ENCODE measurements at regions not wholly inside any gene's neighbourhood (a gene's known extent, or its start where the extent isn't known, plus 50 kb on each side); places are given as distances from the start of the nearest gene placed in this dataset.

- H3K4me3 ChIP-seq (ENCODE audit: low read depth in 1 of 3, low read length in 3 of 3): no peak overlapping the region
- DNase-seq (ENCODE audit: low spot score): no peak
- WGBS: 94% methylated on average over 4 of the region's 4 CpGs
Observed at GRCh38 chr1:58063095-58063494, 483.4 kb downstream of the OMA1 start.

GRCh38 chr1:58062635-58063034, 483.9 kb downstream of the OMA1 start:
- DNase-seq (ENCODE audit: low spot score): no peak
- no peak overlapping the region for H3K27ac ChIP-seq (ENCODE audit: low read depth in 1 of 2, low read length in 2 of 2)
- H3K36me3 ChIP-seq (ENCODE audit: control insufficient read depth in 4 of 4, insufficient read depth in 3 of 4, low read depth in 1 of 4, low read length in 3 of 4): no peaks in the 10 kb centered on the region
- no peak overlapping the region for H3K4me3 ChIP-seq (ENCODE audit: low read depth in 1 of 3, low read length in 3 of 3)
- WGBS: 93% methylated on average over 4 of the region's 4 CpGs
- H3K9ac ChIP-seq (ENCODE audit: low read depth in 1 of 2, low read length in 2 of 2): no peak overlapping the region
- TF ChIP-seq TAF1 (conservative IDR thresholded peaks at IDR 0.05) (no peak), RAD21 (IDR thresholded peaks at IDR 0.05) (no peak), HNF4G (IDR thresholded peaks at IDR 0.05) (no peak), YY1 (IDR thresholded peaks at IDR 0.05) (no peak), EGR1 (IDR thresholded peaks at IDR 0.05; ENCODE audit: low read depth in 2 of 2) (no peak), JUND (IDR thresholded peaks at IDR 0.05) (no peak), HNF4A (conservative IDR thresholded peaks at IDR 0.05) (no peak), FOXA1 (IDR thresholded peaks at IDR 0.05) (no peak), RXRA (IDR thresholded peaks at IDR 0.05) (no peak), NR2F2 (IDR thresholded peaks at IDR 0.05) (no peak), GABPA (IDR thresholded peaks at IDR 0.05 in 1 of 2, conservative IDR thresholded peaks at IDR 0.05 in 1 of 2) (no peak), SP1 (IDR thresholded peaks at IDR 0.05) (no peak)
- TF ChIP-seq, protein P1, sequence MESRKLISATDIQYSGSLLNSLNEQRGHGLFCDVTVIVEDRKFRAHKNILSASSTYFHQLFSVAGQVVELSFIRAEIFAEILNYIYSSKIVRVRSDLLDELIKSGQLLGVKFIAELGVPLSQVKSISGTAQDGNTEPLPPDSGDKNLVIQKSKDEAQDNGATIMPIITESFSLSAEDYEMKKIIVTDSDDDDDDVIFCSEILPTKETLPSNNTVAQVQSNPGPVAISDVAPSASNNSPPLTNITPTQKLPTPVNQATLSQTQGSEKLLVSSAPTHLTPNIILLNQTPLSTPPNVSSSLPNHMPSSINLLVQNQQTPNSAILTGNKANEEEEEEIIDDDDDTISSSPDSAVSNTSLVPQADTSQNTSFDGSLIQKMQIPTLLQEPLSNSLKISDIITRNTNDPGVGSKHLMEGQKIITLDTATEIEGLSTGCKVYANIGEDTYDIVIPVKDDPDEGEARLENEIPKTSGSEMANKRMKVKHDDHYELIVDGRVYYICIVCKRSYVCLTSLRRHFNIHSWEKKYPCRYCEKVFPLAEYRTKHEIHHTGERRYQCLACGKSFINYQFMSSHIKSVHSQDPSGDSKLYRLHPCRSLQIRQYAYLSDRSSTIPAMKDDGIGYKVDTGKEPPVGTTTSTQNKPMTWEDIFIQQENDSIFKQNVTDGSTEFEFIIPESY (IDR thresholded peaks at IDR 0.05): no peak
- TF ChIP-seq, protein P2, sequence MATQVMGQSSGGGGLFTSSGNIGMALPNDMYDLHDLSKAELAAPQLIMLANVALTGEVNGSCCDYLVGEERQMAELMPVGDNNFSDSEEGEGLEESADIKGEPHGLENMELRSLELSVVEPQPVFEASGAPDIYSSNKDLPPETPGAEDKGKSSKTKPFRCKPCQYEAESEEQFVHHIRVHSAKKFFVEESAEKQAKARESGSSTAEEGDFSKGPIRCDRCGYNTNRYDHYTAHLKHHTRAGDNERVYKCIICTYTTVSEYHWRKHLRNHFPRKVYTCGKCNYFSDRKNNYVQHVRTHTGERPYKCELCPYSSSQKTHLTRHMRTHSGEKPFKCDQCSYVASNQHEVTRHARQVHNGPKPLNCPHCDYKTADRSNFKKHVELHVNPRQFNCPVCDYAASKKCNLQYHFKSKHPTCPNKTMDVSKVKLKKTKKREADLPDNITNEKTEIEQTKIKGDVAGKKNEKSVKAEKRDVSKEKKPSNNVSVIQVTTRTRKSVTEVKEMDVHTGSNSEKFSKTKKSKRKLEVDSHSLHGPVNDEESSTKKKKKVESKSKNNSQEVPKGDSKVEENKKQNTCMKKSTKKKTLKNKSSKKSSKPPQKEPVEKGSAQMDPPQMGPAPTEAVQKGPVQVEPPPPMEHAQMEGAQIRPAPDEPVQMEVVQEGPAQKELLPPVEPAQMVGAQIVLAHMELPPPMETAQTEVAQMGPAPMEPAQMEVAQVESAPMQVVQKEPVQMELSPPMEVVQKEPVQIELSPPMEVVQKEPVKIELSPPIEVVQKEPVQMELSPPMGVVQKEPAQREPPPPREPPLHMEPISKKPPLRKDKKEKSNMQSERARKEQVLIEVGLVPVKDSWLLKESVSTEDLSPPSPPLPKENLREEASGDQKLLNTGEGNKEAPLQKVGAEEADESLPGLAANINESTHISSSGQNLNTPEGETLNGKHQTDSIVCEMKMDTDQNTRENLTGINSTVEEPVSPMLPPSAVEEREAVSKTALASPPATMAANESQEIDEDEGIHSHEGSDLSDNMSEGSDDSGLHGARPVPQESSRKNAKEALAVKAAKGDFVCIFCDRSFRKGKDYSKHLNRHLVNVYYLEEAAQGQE (IDR thresholded peaks at IDR 0.05): no peak
- no peaks in the 10 kb centered on the region for H3K9me3 ChIP-seq (ENCODE audit: control insufficient read depth in 4 of 4, low read length in 3 of 4)
- H3K27me3 ChIP-seq (ENCODE audit: control insufficient read depth in 4 of 4, insufficient read depth in 4 of 4, low read length in 3 of 4): no peaks in the 10 kb centered on the region
- peaks cover 0 to 2% (median 0%) of the 10 kb centered on the region in 4 donors for H3K4me1 ChIP-seq (ENCODE audit: control insufficient read depth in 4 of 4, insufficient read depth in 4 of 4, low read length in 3 of 4)

More at GRCh38 chr1:58063095-58063494, 483.4 kb downstream of the OMA1 start:
- no peaks in the 10 kb centered on the region for H3K27me3 ChIP-seq (ENCODE audit: control insufficient read depth in 4 of 4, insufficient read depth in 4 of 4, low read length in 3 of 4)
- H3K9me3 ChIP-seq (ENCODE audit: control insufficient read depth in 4 of 4, low read length in 3 of 4): no peaks in the 10 kb centered on the region
- no peak for TF ChIP-seq CTCF (IDR thresholded peaks at IDR 0.05; ENCODE audit: low read depth, low read length, missing input control)
- no peak for TF ChIP-seq EGR1 (IDR thresholded peaks at IDR 0.05; ENCODE audit: low read depth in 2 of 2)
- TF ChIP-seq RXRA (IDR thresholded peaks at IDR 0.05): no peak
- H3K36me3 ChIP-seq (ENCODE audit: control insufficient read depth in 4 of 4, insufficient read depth in 3 of 4, low read depth in 1 of 4, low read length in 3 of 4): no peaks in the 10 kb centered on the region
- peaks cover 0 to 2% (median 0%) of the 10 kb centered on the region in 4 donors for H3K4me1 ChIP-seq (ENCODE audit: control insufficient read depth in 4 of 4, insufficient read depth in 4 of 4, low read length in 3 of 4)
- no peak overlapping the region for H3K9ac ChIP-seq (ENCODE audit: low read depth in 1 of 2, low read length in 2 of 2)
- no peak overlapping the region for H3K27ac ChIP-seq (ENCODE audit: low read depth in 1 of 2, low read length in 2 of 2)

Data from liver (tissue), 8 donors.